ENCODE measurements at regions not wholly inside any gene's neighbourhood (a gene's known extent, or its start where the extent isn't known, plus 50 kb on each side); places are given as distances from the start of the nearest gene placed in this dataset.
"Not testable (repeated sequence)": the region's sequence is repeated elsewhere in the genome, so short reads cannot be mapped to it uniquely, and the experiment has no call there.

DNA sequence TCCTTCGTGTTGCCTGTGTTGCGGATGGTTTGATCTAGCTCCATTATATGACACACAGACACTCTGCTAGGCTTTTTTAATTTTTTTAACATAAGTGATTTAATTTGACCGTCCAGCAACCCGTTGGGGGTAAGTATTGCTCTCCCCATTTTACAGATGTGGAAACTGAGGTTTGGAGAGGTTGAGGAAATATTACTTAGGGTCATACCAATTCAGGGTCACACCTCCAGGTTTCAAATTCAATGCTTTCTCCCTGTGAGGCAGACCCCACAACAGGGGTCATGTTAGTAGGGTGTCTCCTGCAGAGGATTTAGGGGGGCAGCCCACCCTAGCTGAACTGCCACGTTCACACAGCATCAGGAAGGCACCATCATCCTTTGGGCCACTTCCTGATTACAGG, 179.4 kb downstream of the COPRS start:
- no peaks in the 10 kb centered on the region for H3K27me3 ChIP-seq (replicated peaks; ENCODE audit: insufficient read depth)
- H3K4me1 ChIP-seq (ENCODE audit: insufficient read depth) = no peaks in the 10 kb centered on the region
- H3K9me2 ChIP-seq (ENCODE audit: insufficient read depth) = no peaks in the 10 kb centered on the region
- no peaks in the 10 kb centered on the region for H4K20me1 ChIP-seq (ENCODE audit: insufficient read depth)
- no peak overlapping the region for H3K9ac ChIP-seq
- in situ Hi-C loops (cut with MboI) = no loop called here
- no peaks in the 10 kb centered on the region for H3K9me3 ChIP-seq (ENCODE audit: low read depth)
- no peak overlapping the region for H3K27ac ChIP-seq
- no peaks in the 10 kb centered on the region for H3K36me3 ChIP-seq (ENCODE audit: low read depth)
- H3K4me3 ChIP-seq = no peak overlapping the region
- TF ChIP-seq EZH2 (IDR thresholded peaks at IDR 0.05; ENCODE audit: insufficient read depth, poor library complexity, severe bottlenecking) (no peak), EZH2phosphoT487 (IDR thresholded peaks at IDR 0.05; ENCODE audit: insufficient read depth, low read depth) (no peak)
- 88 to 89% methylated on average over 5 of the region's 5 CpGs for WGBS, 2 experiments (ENCODE audit: low coverage in 1 of 2, low lambda C conversion rate in 2 of 2, missing lambda C conversion rate in 2 of 2)
- H2AFZ ChIP-seq = no peak overlapping the region
- H3K79me2 ChIP-seq (ENCODE audit: insufficient read depth) = no peaks in the 10 kb centered on the region
- DNase-seq = no peak
- H3F3A ChIP-seq (ENCODE audit: insufficient read depth) = no peaks in the 10 kb centered on the region
- no peak overlapping the region for H3K4me2 ChIP-seq (ENCODE audit: unreplicated experiment)

GRCh38 chr17:31678431-31678830, 180.6 kb downstream of the COPRS start:
- in situ Hi-C loops (cut with MboI) = no loop called here
- Histone ChIP-seq H3F3A (ENCODE audit: insufficient read depth) (no peaks in the 10 kb centered on the region), H3K4me2 (ENCODE audit: unreplicated experiment) (no peak overlapping the region), H3K36me3 (ENCODE audit: low read depth) (no peaks in the 10 kb centered on the region), H3K27ac (no peak overlapping the region), H3K79me2 (ENCODE audit: insufficient read depth) (no peaks in the 10 kb centered on the region), H3K9me2 (ENCODE audit: insufficient read depth) (no peaks in the 10 kb centered on the region), H2AFZ (no peak overlapping the region), H3K9me3 (ENCODE audit: low read depth) (no peaks in the 10 kb centered on the region), H4K20me1 (ENCODE audit: insufficient read depth) (no peaks in the 10 kb centered on the region), H3K4me1 (ENCODE audit: insufficient read depth) (no peaks in the 10 kb centered on the region; the same call in 1 of the 2 replicates), H3K4me3 (no peak overlapping the region), H3K9ac (no peak overlapping the region), H3K27me3 (replicated peaks; ENCODE audit: insufficient read depth) (no peaks in the 10 kb centered on the region)
- TF ChIP-seq EZH2 (IDR thresholded peaks at IDR 0.05; ENCODE audit: insufficient read depth, poor library complexity, severe bottlenecking) (no peak), EZH2phosphoT487 (IDR thresholded peaks at IDR 0.05; ENCODE audit: insufficient read depth, low read depth) (no peak)
- DNase-seq = peak; percentile 50
- WGBS, 2 experiments (ENCODE audit: low coverage in 1 of 2, low lambda C conversion rate in 2 of 2, missing lambda C conversion rate in 2 of 2) = 13 to 25% methylated on average over 1 of the region's 1 CpG

DNA sequence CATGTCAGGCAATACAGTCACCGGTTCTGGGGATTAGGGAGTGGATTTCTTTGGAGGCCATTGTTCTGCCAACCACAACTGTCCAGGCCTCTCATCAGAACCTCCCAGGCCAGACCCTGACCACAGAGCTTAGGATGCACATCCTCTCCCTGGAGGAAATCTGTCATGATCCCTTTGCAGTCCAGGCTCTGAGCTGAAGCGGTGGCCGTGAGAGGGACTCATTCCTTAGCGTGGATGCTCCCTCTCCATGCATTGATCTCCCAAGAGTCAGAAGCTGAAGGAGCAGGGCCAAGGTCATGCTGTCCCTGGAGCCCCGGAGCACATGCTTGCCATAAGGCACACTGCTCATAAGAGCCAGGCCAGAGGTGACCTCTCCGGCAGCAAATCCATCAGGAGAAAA, 181.4 kb downstream of the COPRS start:
- TF ChIP-seq EZH2 (IDR thresholded peaks at IDR 0.05; ENCODE audit: insufficient read depth, poor library complexity, severe bottlenecking) (no peak), EZH2phosphoT487 (IDR thresholded peaks at IDR 0.05; ENCODE audit: insufficient read depth, low read depth) (no peak)
- WGBS, 2 experiments (ENCODE audit: low coverage in 1 of 2, low lambda C conversion rate in 2 of 2, missing lambda C conversion rate in 2 of 2) = 88 to 94% methylated on average over 6 of the region's 6 CpGs
- in situ Hi-C loops (cut with MboI) = no loop called here
- H3K9me2 ChIP-seq (ENCODE audit: insufficient read depth) = no peaks in the 10 kb centered on the region
- H3K9me3 ChIP-seq (ENCODE audit: low read depth) = no peaks in the 10 kb centered on the region
- H3K4me3 ChIP-seq = no peak overlapping the region
- no peak overlapping the region for H3K9ac ChIP-seq
- no peak overlapping the region for H3K4me2 ChIP-seq (ENCODE audit: unreplicated experiment)
- no peak overlapping the region for H3K27ac ChIP-seq
- no peaks in the 10 kb centered on the region for H3F3A ChIP-seq (ENCODE audit: insufficient read depth)
- no peak for DNase-seq
- H4K20me1 ChIP-seq (ENCODE audit: insufficient read depth) = no peaks in the 10 kb centered on the region
- no peaks in the 10 kb centered on the region; the same call in 1 of the 2 replicates for H3K4me1 ChIP-seq (ENCODE audit: insufficient read depth)
- no peak overlapping the region for H2AFZ ChIP-seq
- no peaks in the 10 kb centered on the region for H3K27me3 ChIP-seq (replicated peaks; ENCODE audit: insufficient read depth)
- no peaks in the 10 kb centered on the region for H3K36me3 ChIP-seq (ENCODE audit: low read depth)
- no peaks in the 10 kb centered on the region for H3K79me2 ChIP-seq (ENCODE audit: insufficient read depth)

- H3K4me3 ChIP-seq = no peak overlapping the region
- in situ Hi-C loops (cut with MboI) = no loop called here
- no peaks in the 10 kb centered on the region for H3K79me2 ChIP-seq (ENCODE audit: insufficient read depth)
- H3K4me1 ChIP-seq (ENCODE audit: insufficient read depth) = no peaks in the 10 kb centered on the region; the same call in 1 of the 2 replicates
- H3F3A ChIP-seq (ENCODE audit: insufficient read depth) = no peaks in the 10 kb centered on the region
- H3K36me3 ChIP-seq (ENCODE audit: low read depth) = no peaks in the 10 kb centered on the region
- H3K9me3 ChIP-seq (ENCODE audit: low read depth) = no peaks in the 10 kb centered on the region
- no peak overlapping the region for H3K4me2 ChIP-seq (ENCODE audit: unreplicated experiment)
- no peaks in the 10 kb centered on the region for H4K20me1 ChIP-seq (ENCODE audit: insufficient read depth)
- no peak overlapping the region for H3K27ac ChIP-seq
- WGBS, 2 experiments (ENCODE audit: low coverage in 1 of 2, low lambda C conversion rate in 2 of 2, missing lambda C conversion rate in 2 of 2) = 68 to 79% methylated on average over 4 of the region's 4 CpGs
- no peaks in the 10 kb centered on the region for H3K27me3 ChIP-seq (replicated peaks; ENCODE audit: insufficient read depth)
- no peak for DNase-seq
- H3K9me2 ChIP-seq (ENCODE audit: insufficient read depth) = no peaks in the 10 kb centered on the region
- H3K9ac ChIP-seq = no peak overlapping the region
- no peak overlapping the region for H2AFZ ChIP-seq
- TF ChIP-seq EZH2 (IDR thresholded peaks at IDR 0.05; ENCODE audit: insufficient read depth, poor library complexity, severe bottlenecking) (no peak), EZH2phosphoT487 (IDR thresholded peaks at IDR 0.05; ENCODE audit: insufficient read depth, low read depth) (no peak)
Observed at GRCh38 chr17:31677036-31677435, 182.0 kb downstream of the COPRS start.

GRCh38 chr17:31675392-31675791, 183.7 kb downstream of the COPRS start:
- H3K4me1 ChIP-seq (ENCODE audit: insufficient read depth); H3K36me3 ChIP-seq (ENCODE audit: low read depth); H2AFZ ChIP-seq; in situ Hi-C loops (cut with MboI); H3K4me2 ChIP-seq (ENCODE audit: unreplicated experiment); H4K20me1 ChIP-seq (ENCODE audit: insufficient read depth); H3K9ac ChIP-seq; H3K27ac ChIP-seq; H3F3A ChIP-seq (ENCODE audit: insufficient read depth); H3K4me3 ChIP-seq; DNase-seq; H3K9me2 ChIP-seq (ENCODE audit: insufficient read depth); H3K79me2 ChIP-seq (ENCODE audit: insufficient read depth); H3K9me3 ChIP-seq (ENCODE audit: low read depth); H3K27me3 ChIP-seq (replicated peaks; ENCODE audit: insufficient read depth): not testable (repeated sequence)
- 70% methylated on average over 5 of the region's 5 CpGs for WGBS, 2 experiments (ENCODE audit: low coverage in 1 of 2, low lambda C conversion rate in 2 of 2, missing lambda C conversion rate in 2 of 2)
